Stimulated activated CD4-positive, alpha-beta T cell treated with anti-CD3 and anti-CD28 coated beads, Interleukin-4, amount 100 ng/mL, for 4 hours (primary cell): ENCODE measurements at regions not wholly inside any gene's neighbourhood (a gene's known extent, or its start where the extent isn't known, plus 50 kb on each side); places are given as distances from the start of the nearest gene placed in this dataset.

ENCODE experiments used
- DNase-seq, 2 experiments: peaks; one replicate each; pipeline ENCODE4 v3.0.0-alpha.2; 2020

- DNase-seq, result no peak
Observed at GRCh38 chr12:67427336-67427735, 158.2 kb downstream of the CAND1 start.

GRCh38 chr12:67428431-67428830 lies 159.3 kb downstream of the CAND1 start:
- no peak for DNase-seq

- DNase-seq, result no peak
Observed at GRCh38 chr12:67430708-67431335, 161.7 kb downstream of the CAND1 start.

GRCh38 chr12:67431411-67432020 lies 162.4 kb downstream of the CAND1 start:
- DNase-seq, result no peak

- DNase-seq, result no peak
Observed at GRCh38 chr12:67433385-67434175, 164.4 kb downstream of the CAND1 start.

- no peak for DNase-seq
Observed at GRCh38 chr12:67434671-67435370, 165.7 kb downstream of the CAND1 start.

- no peak for DNase-seq
Observed at GRCh38 chr12:67436230-67436629, 167.1 kb downstream of the CAND1 start.

GRCh38 chr12:67437011-67437410 lies 167.9 kb downstream of the CAND1 start:
- no peak for DNase-seq

- DNase-seq, result no peak
Observed at GRCh38 chr12:67439611-67440010, 170.5 kb downstream of the CAND1 start.

- DNase-seq, result peak; percentile 59 to 70
Observed at GRCh38 chr12:67441736-67442346, 172.7 kb downstream of the CAND1 start.

GRCh38 chr12:67442347-67442841 lies 173.2 kb downstream of the CAND1 start:
- DNase-seq, result no peak

GRCh38 chr12:67442896-67443295 lies 173.7 kb downstream of the CAND1 start:
- DNase-seq, result no peak

- no peak for DNase-seq
Observed at GRCh38 chr12:67444542-67444941, 175.4 kb downstream of the CAND1 start.

- DNase-seq, result peak in 1 of 2 experiments; percentile 19
Observed at GRCh38 chr12:67446716-67447115, 177.6 kb downstream of the CAND1 start.

GRCh38 chr12:67447180-67447579 lies 178.0 kb downstream of the CAND1 start:
- no peak for DNase-seq

- DNase-seq, result peak in 1 of 2 experiments; percentile 8
Observed at GRCh38 chr12:67449591-67450052, 180.5 kb downstream of the CAND1 start.

GRCh38 chr12:67450441-67450840 lies 181.3 kb downstream of the CAND1 start:
- DNase-seq, result no peak

- DNase-seq, result no peak
Observed at GRCh38 chr12:67451206-67451605, 182.0 kb downstream of the CAND1 start.

GRCh38 chr12:67452119-67452805 lies 183.1 kb downstream of the CAND1 start:
- DNase-seq, result peak in 1 of 2 experiments; percentile 16

- no peak for DNase-seq
Observed at GRCh38 chr12:67453191-67453590, 184.0 kb downstream of the CAND1 start.

- no peak for DNase-seq
Observed at GRCh38 chr12:67455236-67455635, 186.1 kb downstream of the CAND1 start.

GRCh38 chr12:67456431-67456901 lies 187.3 kb downstream of the CAND1 start:
- no peak for DNase-seq
